MM.1S (cell line): ENCODE measurements at regions not wholly inside any gene's neighbourhood (a gene's known extent, or its start where the extent isn't known, plus 50 kb on each side); places are given as distances from the start of the nearest gene placed in this dataset.

Experiments used
- DNase-seq: peaks from one replicate; pipeline ENCODE4 v3.0.0-alpha.2; 2015
- H2AFZ ChIP-seq: fragments of 300-600 bp; sonication (generic); 2 replicates; pipeline ENCODE4 v1.6.0; 2016; ENCODE audit warnings: antibody characterized with exemption, low read length
- H3F3A ChIP-seq: fragments of 300-600 bp; sonication (generic); 2 replicates; pipeline ENCODE4 v1.6.1; 2016; ENCODE audit warnings: mild to moderate bottlenecking, antibody characterized with exemption, low read length, moderate library complexity, mixed read lengths; ENCODE audit not compliant: insufficient read depth
- H3K27ac ChIP-seq: fragments of 300-600 bp; sonication (generic); 2 replicates; pipeline ENCODE4 v1.5.1; 2016; ENCODE audit warnings: mild to moderate bottlenecking, low read length
- H3K27me3 ChIP-seq: fragments of 300-600 bp; sonication (generic); replicated peaks from 2 replicates; pipeline ENCODE4 v1.6.0; 2016; ENCODE audit warnings: low read length; ENCODE audit not compliant: insufficient read depth
- H3K36me3 ChIP-seq: fragments of 300-600 bp; sonication (generic); replicated peaks from 2 replicates; pipeline ENCODE4 v1.6.1; 2016; ENCODE audit warnings: mild to moderate bottlenecking, low read length, mixed read lengths; ENCODE audit not compliant: insufficient read depth
- H3K4me1 ChIP-seq: fragments of 300-600 bp; sonication (generic); 2 replicates; pipeline ENCODE4 v1.6.1; 2016; ENCODE audit warnings: low read length, mixed read lengths
- H3K4me2 ChIP-seq: fragments of 300-600 bp; sonication (generic); 2 replicates; pipeline ENCODE4 v1.6.0; 2016; ENCODE audit warnings: low read depth, low read length
- H3K4me3 ChIP-seq: fragments of 300-600 bp; sonication (generic); 2 replicates; pipeline ENCODE4 v1.5.1; 2016; ENCODE audit warnings: low read length, mixed read lengths
- H3K79me2 ChIP-seq: fragments of 300-600 bp; sonication (generic); 2 replicates; pipeline ENCODE4 v1.6.1; 2016; ENCODE audit warnings: mixed run types, low read length, mixed read lengths
- H3K9ac ChIP-seq: fragments of 300-600 bp; sonication (generic); 2 replicates; pipeline ENCODE4 v1.6.1; 2016; ENCODE audit warnings: low read length, mixed read lengths
- H3K9me2 ChIP-seq: fragments of 300-600 bp; sonication (generic); replicated peaks from 2 replicates; pipeline ENCODE4 v1.6.1; 2016; ENCODE audit warnings: mild to moderate bottlenecking, low read length, mixed read lengths; ENCODE audit not compliant: insufficient read depth
- H3K9me3 ChIP-seq: fragments of 300-600 bp; sonication (generic); replicated peaks from 2 replicates; pipeline ENCODE4 v1.6.1; 2016; ENCODE audit warnings: mild to moderate bottlenecking, low read length, mixed read lengths; ENCODE audit not compliant: insufficient read depth
- H4K20me1 ChIP-seq: fragments of 300-600 bp; sonication (generic); 2 replicates; pipeline ENCODE4 v1.6.1; 2016; ENCODE audit warnings: mild to moderate bottlenecking, low read length, moderate library complexity, mixed read lengths; ENCODE audit not compliant: insufficient read depth
- CTCF ChIP-seq: fragments of 300-600 bp; sonication (generic); IDR thresholded peaks from 2 replicates; pipeline ENCODE4 v1.5.1; 2016; ENCODE audit warnings: antibody characterized with exemption, low read length, mixed read lengths
- EZH2 ChIP-seq: fragments of 300-600 bp; sonication (generic); optimal IDR thresholded peaks from 2 replicates; pipeline ENCODE3; 2017; ENCODE audit warnings: low read depth, mild to moderate bottlenecking, antibody characterized with exemption, low read length, mixed read lengths
- EZH2phosphoT487 ChIP-seq: fragments of 300-600 bp; sonication (generic); IDR thresholded peaks from 2 replicates; pipeline ENCODE4 v1.6.1; 2018; ENCODE audit warnings: antibody characterized with exemption, low read length

DNA sequence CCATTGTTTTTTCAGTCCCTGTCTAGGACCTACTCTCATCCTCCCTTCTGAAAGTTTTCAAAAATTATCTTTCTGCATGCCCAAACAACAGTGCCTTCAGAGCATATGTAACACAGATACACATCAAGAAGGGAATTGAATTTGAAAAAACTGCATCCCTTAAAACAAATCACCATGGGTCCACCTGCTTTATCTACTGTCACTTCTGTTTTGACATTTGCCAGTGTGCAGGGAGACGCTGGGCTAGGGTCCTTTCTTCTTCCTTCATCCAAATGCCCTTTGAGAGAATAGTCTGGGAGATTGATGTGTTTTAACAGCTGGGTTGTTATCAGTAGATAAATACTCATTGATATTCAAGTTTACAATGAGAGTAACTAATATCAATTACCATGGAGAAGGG is 1630.1 kb downstream of the MAT2B start:
- Histone ChIP-seq H3K79me2 (no peaks in the 10 kb centered on the region), H2AFZ (no peak overlapping the region), H3K4me1 (no peaks in the 10 kb centered on the region), H3K9ac (no peak overlapping the region), H3F3A (no peaks in the 10 kb centered on the region), H3K27ac (no peak overlapping the region), H3K9me3 (no peaks in the 10 kb centered on the region), H3K36me3 (no peaks in the 10 kb centered on the region), H3K4me2 (no peak overlapping the region), H3K9me2 (no peaks in the 10 kb centered on the region), H4K20me1 (no peaks in the 10 kb centered on the region), H3K27me3 (no peaks in the 10 kb centered on the region), H3K4me3 (no peak overlapping the region)
- TF ChIP-seq EZH2phosphoT487 (no peak), CTCF (no peak), EZH2 (no peak)
- no peak for DNase-seq

- Histone ChIP-seq H3K36me3 (no peaks in the 10 kb centered on the region), H3K4me3 (no peak overlapping the region), H3K4me2 (no peak overlapping the region), H3K9me3 (no peaks in the 10 kb centered on the region), H3K79me2 (no peaks in the 10 kb centered on the region), H3F3A (no peaks in the 10 kb centered on the region), H3K27me3 (no peaks in the 10 kb centered on the region), H3K27ac (no peak overlapping the region), H2AFZ (no peak overlapping the region), H3K9ac (no peak overlapping the region), H3K4me1 (no peaks in the 10 kb centered on the region), H4K20me1 (no peaks in the 10 kb centered on the region), H3K9me2 (no peaks in the 10 kb centered on the region)
- TF ChIP-seq EZH2phosphoT487 = no peak
- no peak for DNase-seq
Observed at GRCh38 chr5:165137701-165138100, 1632.3 kb downstream of the MAT2B start.

- Histone ChIP-seq H4K20me1 (no peaks in the 10 kb centered on the region), H2AFZ (no peak overlapping the region), H3K4me3 (no peak overlapping the region), H3K27ac (no peak overlapping the region), H3K36me3 (no peaks in the 10 kb centered on the region), H3K9ac (no peak overlapping the region), H3K4me2 (no peak overlapping the region), H3K4me1 (no peaks in the 10 kb centered on the region), H3K27me3 (no peaks in the 10 kb centered on the region), H3F3A (no peaks in the 10 kb centered on the region), H3K9me2 (no peaks in the 10 kb centered on the region), H3K79me2 (no peaks in the 10 kb centered on the region), H3K9me3 (no peaks in the 10 kb centered on the region)
- TF ChIP-seq EZH2 (no peak), EZH2phosphoT487 (no peak), CTCF (no peak)
- DNase-seq = no peak
Observed at GRCh38 chr5:165138236-165138635, 1632.8 kb downstream of the MAT2B start.

- H3K27ac ChIP-seq = no peak overlapping the region
- H3K27me3 ChIP-seq = no peaks in the 10 kb centered on the region
- H3K4me3 ChIP-seq = no peak overlapping the region
- H3F3A ChIP-seq = no peaks in the 10 kb centered on the region
- H2AFZ ChIP-seq = no peak overlapping the region
- no peaks in the 10 kb centered on the region for H4K20me1 ChIP-seq
- no peaks in the 10 kb centered on the region for H3K4me1 ChIP-seq
- H3K9me3 ChIP-seq = no peaks in the 10 kb centered on the region
- H3K36me3 ChIP-seq = no peaks in the 10 kb centered on the region
- H3K9ac ChIP-seq = no peak overlapping the region
- no peak for DNase-seq
- H3K9me2 ChIP-seq = no peaks in the 10 kb centered on the region
- H3K4me2 ChIP-seq = no peak overlapping the region
- no peaks in the 10 kb centered on the region for H3K79me2 ChIP-seq
- no peak for TF ChIP-seq CTCF
Observed at GRCh38 chr5:165139262-165139661, 1633.8 kb downstream of the MAT2B start.
